Stimulated activated naive B cell treated with anti-CD40 and anti-IgM and Interleukin-4, amounts not matched to agents 10 μg/mL and 1 μg/mL and 100 μg/mL, for 72 hours (primary cell): ENCODE measurements at regions not wholly inside any gene's neighbourhood (a gene's known extent, or its start where the extent isn't known, plus 50 kb on each side); places are given as distances from the start of the nearest gene placed in this dataset.
"Not testable (repeated sequence)": the region's sequence is repeated elsewhere in the genome, so short reads cannot be mapped to it uniquely, and the experiment has no call there.

Experiments used
- ATAC-seq, 2 donors: fragments of 150-1000 bp; cut with Tn5 transposase; replicated peaks; 2 replicates each; pipeline ENCODE4 v1.10.0; 2021; ENCODE audit warnings: moderate library complexity in 1 of 2
- DNase-seq: peaks from one replicate; pipeline ENCODE4 v3.0.0; 2021
- H3K27ac Mint-ChIP-seq: one replicate; pipeline ENCODE4 v1.8.0; 2022; ENCODE audit warnings: mild to moderate bottlenecking, mixed read lengths
- H3K27me3 Mint-ChIP-seq, 2 donors: one replicate each; pipeline ENCODE4 v1.8.0; 2022; ENCODE audit warnings: mixed read lengths in 2 of 2
- H3K36me3 Mint-ChIP-seq, 2 donors: one replicate each; pipeline ENCODE4 v1.8.0; 2022; ENCODE audit warnings: mixed read lengths in 2 of 2, mild to moderate bottlenecking in 1 of 2
- H3K4me1 Mint-ChIP-seq, 2 donors: one replicate each; pipeline ENCODE4 v1.8.0; 2022; ENCODE audit warnings: mixed read lengths in 2 of 2, mild to moderate bottlenecking in 1 of 2
- H3K4me3 Mint-ChIP-seq, 2 donors: one replicate each; pipeline ENCODE4 v1.8.0; 2022; ENCODE audit warnings: mild to moderate bottlenecking in 2 of 2, mixed read lengths in 2 of 2, moderate library complexity in 1 of 2
- H3K9me3 Mint-ChIP-seq, 2 donors: one replicate each; pipeline ENCODE4 v1.8.0; 2022; ENCODE audit warnings: mixed read lengths in 2 of 2, mild to moderate bottlenecking in 1 of 2

GRCh38 chr17:27007734-27008531, 286.0 kb upstream of the WSB1 start:
- not testable (repeated sequence) for H3K36me3 Mint-ChIP-seq, H3K4me1 Mint-ChIP-seq, ATAC-seq, H3K9me3 Mint-ChIP-seq, H3K27me3 Mint-ChIP-seq, H3K27ac Mint-ChIP-seq, H3K4me3 Mint-ChIP-seq, DNase-seq

DNA sequence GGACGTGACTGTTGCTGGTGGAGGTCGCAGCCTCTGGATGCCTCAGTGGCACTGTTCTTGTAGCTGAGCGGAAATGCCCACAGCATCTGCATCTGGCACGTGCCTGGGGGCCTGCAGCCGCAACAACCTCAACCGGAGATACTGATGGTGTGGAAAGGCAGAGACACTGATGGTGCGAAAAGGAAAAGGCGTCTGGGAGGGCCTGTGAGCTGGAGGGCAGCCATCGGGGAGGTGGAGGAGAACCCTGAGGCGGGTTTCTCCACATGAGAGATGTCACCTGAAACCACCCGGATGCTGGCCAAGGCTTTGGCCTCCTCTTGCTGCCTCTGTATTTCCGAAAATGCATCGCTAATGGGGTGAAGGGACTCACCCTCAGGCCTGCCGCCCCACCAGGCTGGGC, 284.8 kb upstream of the WSB1 start:
- H3K36me3 Mint-ChIP-seq, result no peaks in the 10 kb centered on the region
- no peaks in the 10 kb centered on the region for H3K4me1 Mint-ChIP-seq
- H3K27me3 Mint-ChIP-seq, result peaks cover 0 to 3% of the 10 kb centered on the region in 2 donors
- H3K27ac Mint-ChIP-seq, result no peak overlapping the region
- no peak for DNase-seq
- ATAC-seq, result no peak
- peaks cover 3% of the 10 kb centered on the region in 2 donors for H3K9me3 Mint-ChIP-seq
- no peak overlapping the region for H3K4me3 Mint-ChIP-seq

- not testable (repeated sequence) for H3K9me3 Mint-ChIP-seq, ATAC-seq, H3K4me3 Mint-ChIP-seq, H3K36me3 Mint-ChIP-seq, H3K27ac Mint-ChIP-seq, H3K27me3 Mint-ChIP-seq, H3K4me1 Mint-ChIP-seq, DNase-seq
Observed at GRCh38 chr17:27010138-27010537, 283.8 kb upstream of the WSB1 start.

DNA sequence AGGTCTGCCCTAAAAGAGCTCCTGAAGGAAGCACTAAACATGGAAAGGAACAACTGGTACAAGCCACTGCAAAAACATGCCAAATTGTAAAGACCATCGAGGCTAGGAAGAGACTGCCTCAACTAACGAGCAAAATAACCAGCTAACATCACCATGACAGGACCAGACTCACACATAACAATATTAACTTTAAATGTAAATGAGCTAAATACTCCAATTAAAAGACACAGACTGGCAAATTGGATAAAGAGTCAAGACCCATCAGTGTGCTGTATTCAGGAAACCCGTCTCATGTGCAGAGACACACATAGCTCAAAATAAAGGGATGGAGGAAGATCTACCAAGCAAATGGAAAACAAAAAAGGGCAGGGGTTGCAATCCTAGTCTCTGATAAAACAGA, 263.4 kb upstream of the WSB1 start:
- H3K27ac Mint-ChIP-seq, H3K4me3 Mint-ChIP-seq, H3K4me1 Mint-ChIP-seq: not testable (repeated sequence)

DNA sequence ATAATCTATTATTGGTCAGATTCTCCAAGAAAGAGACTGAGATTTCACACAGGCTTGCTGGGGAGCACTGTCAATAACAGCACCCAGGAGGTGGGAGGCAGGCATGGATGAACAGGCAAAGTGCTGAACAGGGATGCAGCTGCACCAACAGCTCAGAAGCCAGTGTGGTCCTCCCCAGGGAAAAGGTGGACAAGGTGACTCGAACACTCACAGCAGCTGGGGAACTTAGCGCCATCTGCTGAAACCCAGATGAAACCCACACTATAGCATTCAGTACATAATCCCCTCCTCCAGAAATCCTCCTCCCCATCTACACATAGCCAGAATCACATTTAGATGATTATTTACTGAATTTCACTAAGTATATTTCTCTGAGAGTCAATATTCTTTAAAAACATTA, 255.2 kb upstream of the WSB1 start:
- Mint-ChIP-seq H3K27ac (no peak overlapping the region), H3K4me1 (peaks cover 15 to 21% of the 10 kb centered on the region in 2 donors), H3K36me3 (no peaks in the 10 kb centered on the region), H3K4me3 (no peak overlapping the region), H3K9me3 (peaks cover 0 to 2% of the 10 kb centered on the region in 2 donors), H3K27me3 (no peaks in the 10 kb centered on the region)
- ATAC-seq, result peak; percentile 84 to 86
- DNase-seq, result peak; percentile 9

More for the DNA sequence above, 263.4 kb upstream of the WSB1 start:
- not testable (repeated sequence) for DNase-seq, ATAC-seq, H3K27me3 Mint-ChIP-seq, H3K36me3 Mint-ChIP-seq
- H3K9me3 Mint-ChIP-seq, result peaks cover 10 to 19% of the 10 kb centered on the region in 2 donors

- H3K4me1 Mint-ChIP-seq, H3K9me3 Mint-ChIP-seq, ATAC-seq, H3K4me3 Mint-ChIP-seq, DNase-seq, H3K27me3 Mint-ChIP-seq, H3K27ac Mint-ChIP-seq, H3K36me3 Mint-ChIP-seq: not testable (repeated sequence)
Observed at GRCh38 chr17:27045039-27045438, 248.9 kb upstream of the WSB1 start.

- peak; percentile 21 to 45 for ATAC-seq
- Mint-ChIP-seq H3K27me3 (peaks cover 3 to 13% of the 10 kb centered on the region in 2 donors), H3K27ac (no peak overlapping the region), H3K4me1 (no peaks in the 10 kb centered on the region), H3K9me3 (peaks cover 0 to 9% of the 10 kb centered on the region in 2 donors), H3K36me3 (no peaks in the 10 kb centered on the region), H3K4me3 (no peak overlapping the region)
- no peak for DNase-seq
Observed at GRCh38 chr17:27049104-27049784, 244.7 kb upstream of the WSB1 start.

DNA sequence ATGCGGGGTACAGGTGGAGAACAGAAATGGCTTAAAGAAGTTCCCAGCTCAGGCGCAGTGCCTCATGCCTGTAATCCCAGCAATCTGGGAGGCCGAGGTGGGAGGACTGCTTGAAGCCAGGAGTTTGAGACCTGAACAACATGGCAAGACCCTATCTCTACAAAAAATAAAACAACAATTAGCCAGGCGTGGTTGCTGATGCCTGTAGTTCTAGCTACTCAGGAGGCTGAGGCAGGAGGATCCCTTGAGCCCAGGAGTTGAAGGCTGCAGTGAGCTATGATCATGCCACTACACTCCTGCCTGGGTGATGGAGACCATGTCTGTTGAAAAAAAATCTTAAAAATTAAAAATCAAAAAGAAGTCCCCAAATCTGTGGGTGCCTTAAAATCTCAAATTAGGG, 228.3 kb upstream of the WSB1 start:
- Mint-ChIP-seq H3K4me1 (no peaks in the 10 kb centered on the region), H3K27me3 (peaks cover 7 to 20% of the 10 kb centered on the region in 2 donors), H3K36me3 (no peaks in the 10 kb centered on the region), H3K9me3 (peaks cover 0 to 2% of the 10 kb centered on the region in 2 donors), H3K27ac (no peak overlapping the region), H3K4me3 (no peak overlapping the region)
- DNase-seq (no peak), ATAC-seq (no peak)

DNA sequence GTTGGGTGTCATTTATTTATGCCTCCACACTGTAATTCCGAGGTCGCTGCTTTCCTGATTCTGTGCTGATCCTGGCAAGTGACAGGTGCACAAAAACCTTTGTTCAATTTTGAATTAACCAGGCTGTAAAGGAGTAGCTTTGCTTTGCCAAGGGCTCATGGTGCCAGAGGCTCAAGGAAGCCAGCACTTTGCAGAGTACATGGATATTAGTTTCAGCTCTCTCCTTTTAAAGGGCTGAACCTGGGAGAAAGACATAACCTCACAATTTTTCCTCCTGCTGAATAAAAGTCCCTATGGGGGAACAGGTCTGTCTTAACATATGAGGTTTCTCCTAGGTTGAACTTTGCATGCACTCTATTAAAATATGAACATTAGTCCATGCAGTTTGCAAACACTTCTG, 227.6 kb upstream of the WSB1 start:
- Mint-ChIP-seq H3K36me3 (no peaks in the 10 kb centered on the region), H3K9me3 (peaks cover 0 to 2% of the 10 kb centered on the region in 2 donors), H3K27me3 (peaks cover 7 to 20% of the 10 kb centered on the region in 2 donors), H3K4me1 (no peaks in the 10 kb centered on the region), H3K27ac (no peak overlapping the region), H3K4me3 (no peak overlapping the region)
- ATAC-seq, result no peak
- DNase-seq, result no peak

GRCh38 chr17:27069842-27070508, 223.9 kb upstream of the WSB1 start:
- DNase-seq, result no peak
- Mint-ChIP-seq H3K27me3 (peaks cover 0 to 5% of the 10 kb centered on the region in 2 donors), H3K27ac (no peak overlapping the region), H3K36me3 (no peaks in the 10 kb centered on the region), H3K4me3 (no peak overlapping the region), H3K9me3 (peaks cover 0 to 2% of the 10 kb centered on the region in 2 donors), H3K4me1 (no peaks in the 10 kb centered on the region)
- no peak for ATAC-seq

- no peak for ATAC-seq
- Mint-ChIP-seq H3K9me3 (peaks cover 0 to 2% of the 10 kb centered on the region in 2 donors), H3K36me3 (no peaks in the 10 kb centered on the region), H3K27me3 (peaks cover 5 to 6% of the 10 kb centered on the region in 2 donors), H3K4me3 (no peak overlapping the region), H3K27ac (no peak overlapping the region), H3K4me1 (no peaks in the 10 kb centered on the region)
- no peak for DNase-seq
Observed at GRCh38 chr17:27070836-27071235, 223.1 kb upstream of the WSB1 start.

- Mint-ChIP-seq H3K9me3 (peaks cover 0 to 2% of the 10 kb centered on the region in 2 donors), H3K36me3 (no peaks in the 10 kb centered on the region), H3K4me3 (no peak overlapping the region), H3K4me1 (no peaks in the 10 kb centered on the region), H3K27ac (no peak overlapping the region), H3K27me3 (peaks cover 12 to 14% of the 10 kb centered on the region in 2 donors)
- no peak for DNase-seq
- ATAC-seq, result no peak
Observed at GRCh38 chr17:27072885-27073284, 221.0 kb upstream of the WSB1 start.

DNA sequence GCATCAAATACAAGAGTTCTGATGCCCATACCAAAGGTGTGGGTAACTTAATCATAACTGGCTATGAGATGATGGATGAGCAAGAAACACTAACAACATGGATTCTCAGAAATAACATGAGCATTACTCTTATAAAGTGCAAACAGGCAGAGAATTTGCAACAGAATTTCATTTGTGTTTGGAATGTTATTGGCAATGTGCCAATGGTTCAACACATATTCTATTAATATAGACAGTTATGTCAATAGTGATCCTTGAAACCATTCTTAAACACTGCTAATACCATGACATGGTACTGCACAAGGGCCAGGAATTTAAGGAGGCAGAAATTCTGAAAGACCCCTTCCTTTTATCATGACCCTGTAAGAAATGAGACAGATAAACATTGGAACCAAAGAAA, 217.1 kb upstream of the WSB1 start:
- Mint-ChIP-seq H3K27me3 (peaks cover 10 to 19% of the 10 kb centered on the region in 2 donors), H3K4me1 (no peaks in the 10 kb centered on the region), H3K4me3 (no peak overlapping the region), H3K36me3 (no peaks in the 10 kb centered on the region), H3K9me3 (no peaks in the 10 kb centered on the region), H3K27ac (no peak overlapping the region)
- DNase-seq (no peak), ATAC-seq (no peak)

GRCh38 chr17:27078296-27078695, 215.6 kb upstream of the WSB1 start:
- H3K27me3 Mint-ChIP-seq, result peaks cover 12 to 28% of the 10 kb centered on the region in 2 donors
- H3K27ac Mint-ChIP-seq, result no peak overlapping the region
- DNase-seq (no peak), ATAC-seq (no peak)
- H3K4me3 Mint-ChIP-seq, result no peak overlapping the region
- H3K36me3 Mint-ChIP-seq, result no peaks in the 10 kb centered on the region
- no peaks in the 10 kb centered on the region for H3K4me1 Mint-ChIP-seq
- H3K9me3 Mint-ChIP-seq, result peaks cover 0 to under 1% of the 10 kb centered on the region in 2 donors
